HUDEP-2 (cell line): ENCODE measurements at regions not wholly inside any gene's neighbourhood (a gene's known extent, or its start where the extent isn't known, plus 50 kb on each side); places are given as distances from the start of the nearest gene placed in this dataset.

ENCODE experiments used
- DNase-seq, 76 experiments: peaks; one replicate each; lab custom pipeline; 2025; ENCODE audit not compliant: unreplicated experiment in 76 of 76; lab: John Stamatoyannopoulos, UW

- DNase-seq, result no peak
Observed at GRCh38 chr12:3999904-4000303, 126.7 kb upstream of the PARP11 start.

- DNase-seq, result no peak
Observed at GRCh38 chr12:3998968-3999792, 126.0 kb upstream of the PARP11 start.

GRCh38 chr12:3998397-3998796 lies 125.2 kb upstream of the PARP11 start:
- DNase-seq, result no peak

GRCh38 chr12:3996322-3996721 lies 123.1 kb upstream of the PARP11 start:
- DNase-seq, result no peak

- DNase-seq, result no peak
Observed at GRCh38 chr12:3995306-3995705, 122.1 kb upstream of the PARP11 start.

GRCh38 chr12:3994500-3994899 lies 121.3 kb upstream of the PARP11 start:
- no peak for DNase-seq

- no peak for DNase-seq
Observed at GRCh38 chr12:3992945-3993344, 119.7 kb upstream of the PARP11 start.

GRCh38 chr12:3991798-3992580 lies 118.8 kb upstream of the PARP11 start:
- no peak for DNase-seq

- no peak for DNase-seq
Observed at GRCh38 chr12:3990501-3991280, 117.5 kb upstream of the PARP11 start.

GRCh38 chr12:3989218-3989550 lies 116.0 kb upstream of the PARP11 start:
- DNase-seq, result no peak

GRCh38 chr12:3988519-3989217 lies 115.5 kb upstream of the PARP11 start:
- no peak for DNase-seq

GRCh38 chr12:3987571-3987970 lies 114.4 kb upstream of the PARP11 start:
- no peak for DNase-seq

GRCh38 chr12:3980504-3981272 lies 107.5 kb upstream of the PARP11 start:
- no peak for DNase-seq

GRCh38 chr12:3977621-3978020 lies 104.4 kb upstream of the PARP11 start:
- DNase-seq, result no peak

- DNase-seq, result no peak
Observed at GRCh38 chr12:3976351-3976938, 103.2 kb upstream of the PARP11 start.

- DNase-seq, result no peak
Observed at GRCh38 chr12:3975652-3976051, 102.5 kb upstream of the PARP11 start.

- DNase-seq, result no peak
Observed at GRCh38 chr12:3974883-3975282, 101.7 kb upstream of the PARP11 start.

GRCh38 chr12:3973973-3974644 lies 100.9 kb upstream of the PARP11 start:
- DNase-seq, result peak in 6 of 76 experiments; percentile 1 to 20 (median 8)

- no peak for DNase-seq
Observed at GRCh38 chr12:3973269-3973884, 100.2 kb upstream of the PARP11 start.
